CD4-positive, alpha-beta T cell treated with Interleukin-12 subunit alpha and Interleukin-12 subunit beta, for 1 hour (primary cell): ENCODE measurements at regions not wholly inside any gene's neighbourhood (a gene's known extent, or its start where the extent isn't known, plus 50 kb on each side); places are given as distances from the start of the nearest gene placed in this dataset.
"Not testable (repeated sequence)": the region's sequence is repeated elsewhere in the genome, so short reads cannot be mapped to it uniquely, and the experiment has no call there.

Experiments used
- DNase-seq: peaks from one replicate; pipeline ENCODE4 v3.0.0-alpha.2; 2020

DNA sequence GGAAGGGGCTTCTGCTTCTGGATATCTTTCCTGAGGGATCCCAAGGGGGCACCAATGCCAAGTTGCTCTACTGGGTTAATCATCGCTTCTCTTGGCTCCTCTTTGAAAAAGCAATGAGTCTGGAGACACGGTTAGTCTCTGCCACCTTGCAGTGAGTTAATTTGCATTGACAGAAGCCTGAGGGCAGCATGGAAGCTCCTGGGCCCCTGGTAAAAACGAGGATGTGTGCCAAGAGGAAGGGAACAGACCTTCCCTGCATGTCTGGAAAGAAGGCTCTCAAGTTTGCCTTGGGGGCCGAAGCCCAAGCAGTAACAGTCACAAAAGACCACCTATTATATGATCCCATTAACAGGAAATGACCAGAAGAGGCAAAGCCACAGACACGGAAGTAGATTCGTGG, 86.7 kb downstream of the IRX5 start:
- no peak for DNase-seq

DNA sequence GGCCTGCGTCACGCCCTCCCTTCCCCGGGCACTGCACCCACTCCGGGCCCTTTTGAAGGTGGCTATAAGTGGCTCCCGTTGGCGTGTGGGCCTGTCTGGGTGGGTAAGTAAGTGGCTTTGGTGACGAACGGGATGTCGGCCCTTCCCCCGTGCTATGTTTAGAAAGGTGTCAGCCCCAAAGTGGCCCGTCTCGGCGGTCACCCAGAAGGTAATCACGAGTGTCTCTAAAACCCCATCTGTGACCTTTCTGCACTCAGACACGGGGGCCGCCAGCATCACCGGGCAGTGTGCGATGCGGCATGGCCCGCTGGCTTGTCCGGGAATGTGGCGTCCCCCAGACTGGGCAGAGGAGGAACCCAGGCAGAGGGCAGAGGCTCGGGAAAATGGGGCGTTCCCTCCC, 88.2 kb downstream of the IRX5 start:
- no peak for DNase-seq

DNA sequence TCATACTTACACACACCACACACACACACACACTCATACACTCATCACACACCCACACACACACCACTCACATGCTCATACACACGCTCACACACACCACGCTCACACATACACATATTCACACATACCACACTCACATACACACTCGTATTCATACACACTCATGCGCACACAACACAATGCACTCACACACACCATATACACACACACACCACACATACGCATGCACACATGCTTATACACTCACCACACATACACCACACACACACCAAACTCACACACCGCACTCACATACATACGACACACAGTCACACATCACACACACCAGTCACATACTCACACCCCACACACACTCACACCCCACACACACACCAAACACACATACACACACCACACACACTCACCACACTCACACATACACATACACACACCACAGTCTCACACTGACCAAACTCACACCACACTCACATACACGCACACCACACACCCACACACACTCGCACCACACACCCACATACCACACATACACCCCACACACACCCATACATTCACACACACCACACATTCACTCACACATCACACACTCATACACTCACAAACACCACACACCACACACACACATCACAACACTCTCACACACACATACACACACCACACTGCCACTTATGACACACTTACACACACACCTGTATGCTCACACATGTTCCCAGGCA, 88.9 kb downstream of the IRX5 start:
- DNase-seq: no peak

DNA sequence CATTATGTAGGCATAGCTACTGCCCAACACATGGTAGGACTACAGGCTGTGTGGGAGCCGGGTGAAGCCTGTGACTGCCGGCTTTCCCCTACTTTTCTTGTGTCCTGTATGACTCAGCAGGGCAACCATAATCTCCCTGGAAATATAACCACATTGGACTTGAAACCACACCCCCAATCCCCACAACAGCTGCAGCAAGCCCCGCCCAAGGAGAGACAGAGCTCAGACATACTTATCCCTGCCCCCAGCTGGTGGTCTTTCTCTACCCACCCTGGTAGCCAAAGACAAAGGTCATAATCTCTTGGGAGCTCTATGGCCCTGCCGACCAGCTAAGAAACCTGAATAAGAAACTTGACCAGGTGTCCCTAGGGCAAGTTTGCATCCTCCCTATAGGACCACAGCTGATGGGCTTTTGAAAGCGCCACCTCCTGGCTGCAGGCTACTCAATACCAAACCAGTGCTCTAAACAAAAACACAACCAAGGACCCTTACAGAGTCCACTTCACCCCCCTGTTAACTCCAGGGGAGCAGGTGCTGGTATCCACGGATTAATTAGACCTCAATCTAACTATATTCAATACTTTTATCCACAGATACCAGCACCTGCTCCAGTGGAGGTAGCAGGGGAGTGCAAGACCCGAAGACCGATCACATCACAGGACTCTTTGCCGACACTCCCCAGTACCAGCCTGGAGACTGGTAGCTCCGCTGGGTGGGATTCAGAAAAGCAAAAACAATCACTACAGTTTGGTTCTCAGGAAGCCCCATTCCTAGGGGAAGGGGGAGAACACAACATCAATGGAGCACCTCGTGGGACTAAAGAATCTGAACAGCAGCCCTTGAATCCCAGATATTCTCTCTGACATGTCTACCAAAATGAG, 91.2 kb downstream of the IRX5 start:
- no peak for DNase-seq

DNA sequence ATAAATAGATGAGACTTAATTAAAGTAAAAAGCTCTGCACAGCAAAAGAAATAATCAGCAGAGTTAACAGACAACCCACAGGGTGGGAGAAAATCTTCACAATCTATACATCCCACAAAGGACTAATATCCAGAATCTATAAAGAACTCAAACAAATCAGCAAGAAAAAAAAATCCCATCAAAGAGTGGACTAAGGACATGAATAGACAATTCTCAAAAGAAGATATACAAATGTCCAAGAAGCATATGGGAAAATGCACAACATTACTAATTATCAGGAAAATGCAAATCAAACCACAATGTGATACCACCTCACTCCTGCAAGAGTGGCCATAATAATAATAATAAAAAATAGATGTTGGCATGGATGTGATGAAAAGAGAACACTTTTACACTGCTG, 96.6 kb downstream of the IRX5 start:
- DNase-seq: not testable (repeated sequence)

DNA sequence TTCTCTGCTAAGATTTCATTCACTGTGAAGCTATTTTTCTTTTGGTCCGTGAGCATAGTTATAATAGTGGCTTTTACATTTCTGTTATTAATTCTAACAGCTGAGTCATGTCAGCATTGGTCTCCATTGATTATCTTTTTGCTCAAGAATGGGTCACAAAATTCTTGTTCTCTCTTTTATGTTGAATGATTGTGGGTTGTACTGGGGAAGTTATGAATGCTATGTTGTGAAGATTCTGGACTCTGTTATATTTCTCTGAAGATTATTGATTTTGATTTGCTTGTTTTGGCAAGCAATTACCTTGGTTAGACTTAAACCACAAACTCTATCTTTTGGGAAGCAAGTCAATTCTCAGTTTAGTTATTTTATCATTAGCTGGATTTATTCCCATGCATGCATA, 98.8 kb downstream of the IRX5 start:
- DNase-seq: no peak

DNA sequence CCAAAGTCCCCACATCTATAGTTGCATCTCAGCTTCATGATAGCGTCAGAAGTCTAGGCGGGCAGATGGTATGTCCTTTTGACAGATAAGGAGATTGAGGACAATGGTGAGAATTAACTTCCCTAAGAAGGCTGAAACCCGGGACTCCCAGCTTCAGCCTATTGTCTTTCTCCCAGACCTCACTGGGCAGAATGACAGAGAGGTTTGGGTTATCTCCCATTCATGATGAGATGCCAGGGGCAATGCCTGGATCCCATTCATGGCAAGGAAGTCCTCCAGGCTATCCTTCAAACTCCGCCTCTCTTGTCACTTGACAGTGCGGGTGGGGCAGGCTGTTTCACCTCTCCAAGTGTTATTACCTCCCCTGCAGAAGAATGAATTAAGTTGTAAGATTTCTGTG, 100.3 kb downstream of the IRX5 start:
- no peak for DNase-seq

DNA sequence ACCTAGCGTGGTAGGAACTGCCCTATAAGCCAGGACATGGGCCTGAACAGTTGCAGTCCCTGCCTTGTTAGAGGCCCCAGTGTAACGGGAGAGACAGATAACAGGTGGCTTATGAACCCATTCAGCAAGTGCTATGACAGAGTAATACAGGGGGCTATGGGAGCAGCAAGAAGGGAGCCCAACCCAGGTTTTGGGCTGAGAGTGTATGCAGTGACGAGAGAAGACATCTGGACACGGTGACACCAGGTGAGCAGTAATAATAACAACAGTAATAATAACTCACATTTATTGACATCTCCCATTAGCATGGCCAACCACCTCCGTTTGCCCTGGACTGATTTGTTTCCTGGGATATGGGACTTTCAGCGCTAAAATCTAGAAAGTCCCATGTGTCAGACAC, 100.8 kb downstream of the IRX5 start:
- no peak for DNase-seq

DNA sequence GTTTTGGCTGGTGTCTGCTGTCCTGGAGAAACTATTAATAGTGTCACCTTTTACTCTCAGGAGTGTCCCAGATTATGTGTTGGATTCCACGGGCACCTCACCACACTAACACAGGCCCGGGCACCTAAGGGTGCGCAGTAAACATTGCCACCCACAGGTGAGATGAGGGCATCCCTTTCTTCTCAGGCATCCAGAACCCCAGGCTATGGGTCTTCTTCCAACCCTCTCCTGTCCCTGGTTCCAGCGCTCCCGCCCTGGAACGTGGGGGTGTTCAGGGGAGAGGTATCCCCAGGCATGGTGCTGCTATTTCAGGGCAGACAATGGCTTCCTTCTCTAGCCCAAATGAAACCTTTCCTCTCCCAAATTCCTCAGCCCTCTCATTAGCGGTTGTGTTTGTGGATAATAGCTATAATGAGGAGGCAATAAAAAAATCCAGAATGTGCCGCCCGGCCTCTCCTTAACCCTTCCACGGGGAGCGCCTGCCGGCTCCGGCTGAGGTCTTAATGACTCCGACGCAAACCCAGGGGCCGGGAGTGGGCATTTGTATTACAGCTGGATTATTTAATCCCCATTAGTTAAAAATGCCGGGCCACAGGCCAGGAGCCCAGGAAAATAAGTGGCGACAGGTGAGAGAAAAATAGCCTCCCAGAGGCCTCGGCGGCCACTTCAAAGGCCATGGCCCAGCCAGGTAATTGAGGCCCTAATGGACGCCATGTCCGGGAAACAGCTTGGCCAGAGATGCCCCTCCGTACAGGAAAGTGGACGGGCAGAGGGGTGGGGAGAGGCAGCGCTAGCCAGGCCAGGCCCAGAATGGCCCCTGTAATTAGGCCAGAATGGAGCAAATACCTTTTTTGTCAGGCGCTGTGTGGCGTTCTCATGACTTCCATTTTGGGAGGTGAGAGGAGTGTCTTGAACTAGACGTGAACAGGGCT, 102.8 kb downstream of the IRX5 start:
- no peak for DNase-seq

DNA sequence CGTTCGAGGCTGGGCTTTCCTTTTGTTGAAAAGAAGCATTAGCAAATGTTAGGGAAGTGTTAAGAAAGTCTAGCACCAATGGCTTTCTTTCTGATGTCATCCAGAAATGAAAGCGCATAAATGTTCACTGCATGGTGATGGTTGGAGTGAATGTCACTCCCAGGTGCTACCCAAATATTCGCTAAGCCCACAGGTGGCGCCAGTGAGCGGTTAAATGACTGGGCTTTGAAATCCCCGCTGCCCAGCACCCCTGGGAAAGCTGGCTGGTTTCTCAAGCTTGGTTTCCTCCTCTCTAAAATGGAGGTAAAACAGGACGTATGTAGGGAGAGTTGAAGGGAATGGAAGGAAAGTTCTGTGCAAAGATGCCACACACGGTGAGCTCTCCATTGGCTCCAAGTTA, 104.4 kb downstream of the IRX5 start:
- no peak for DNase-seq

DNA sequence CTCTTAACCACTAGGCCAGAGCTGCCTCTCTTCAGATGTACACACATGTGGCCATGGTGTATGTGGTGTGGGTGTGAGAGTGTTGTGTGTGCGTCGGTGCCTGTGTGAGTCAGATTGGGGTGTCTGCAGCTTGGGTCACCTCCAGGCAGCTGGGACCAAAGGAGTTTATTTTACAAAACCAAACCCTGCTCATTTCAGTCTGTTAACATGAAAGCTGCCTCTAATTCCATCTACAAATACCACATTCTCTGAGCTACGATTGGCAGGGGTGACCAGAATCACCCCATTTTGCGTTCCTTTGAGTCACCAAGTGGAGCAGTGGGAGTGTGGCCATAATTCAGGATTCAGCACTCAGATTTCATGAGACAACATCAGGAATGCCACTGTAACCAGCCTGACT, 105.3 kb downstream of the IRX5 start:
- no peak for DNase-seq

DNA sequence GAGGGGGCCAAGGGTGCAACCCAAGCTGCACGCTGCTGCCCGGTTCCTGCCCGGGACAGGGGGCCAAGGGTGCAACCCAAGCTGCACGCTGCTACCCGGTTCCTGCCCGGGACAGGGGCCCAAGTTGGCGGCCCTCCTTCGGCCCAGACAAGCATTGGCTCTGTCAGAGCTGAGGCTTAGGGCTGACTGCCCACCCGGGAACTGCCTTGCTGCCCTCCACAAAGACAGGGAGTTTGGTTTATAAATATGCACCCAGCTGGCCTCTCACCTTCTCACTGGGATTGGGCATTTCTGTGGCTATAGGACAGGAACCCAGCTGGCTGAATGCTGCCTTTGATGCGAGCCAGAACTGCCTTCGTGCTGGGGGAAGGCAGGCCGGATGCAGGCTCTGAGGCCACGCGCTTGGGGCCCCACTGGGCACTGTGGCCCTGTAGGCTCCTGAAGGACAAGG, 105.7 kb downstream of the IRX5 start:
- no peak for DNase-seq

DNA sequence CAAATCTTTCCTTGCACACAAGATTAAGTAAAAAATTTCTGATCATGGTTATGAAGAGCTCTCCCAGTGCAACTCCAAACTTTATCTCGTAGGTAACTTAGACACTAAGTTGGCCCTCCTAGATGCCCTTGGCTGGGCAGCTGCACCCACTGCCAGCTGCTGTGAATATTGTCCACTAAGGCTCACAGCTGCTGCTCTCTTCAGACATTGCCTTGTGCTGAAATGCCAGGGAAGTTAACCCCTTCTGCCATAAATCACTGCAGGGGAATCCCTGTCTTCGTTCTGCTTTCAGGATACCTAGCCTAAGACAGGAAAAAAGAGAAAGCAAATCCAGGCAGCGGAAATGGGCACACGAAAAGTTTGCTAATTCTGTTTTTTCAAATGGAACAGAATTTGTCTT, 106.4 kb downstream of the IRX5 start:
- DNase-seq: no peak

DNA sequence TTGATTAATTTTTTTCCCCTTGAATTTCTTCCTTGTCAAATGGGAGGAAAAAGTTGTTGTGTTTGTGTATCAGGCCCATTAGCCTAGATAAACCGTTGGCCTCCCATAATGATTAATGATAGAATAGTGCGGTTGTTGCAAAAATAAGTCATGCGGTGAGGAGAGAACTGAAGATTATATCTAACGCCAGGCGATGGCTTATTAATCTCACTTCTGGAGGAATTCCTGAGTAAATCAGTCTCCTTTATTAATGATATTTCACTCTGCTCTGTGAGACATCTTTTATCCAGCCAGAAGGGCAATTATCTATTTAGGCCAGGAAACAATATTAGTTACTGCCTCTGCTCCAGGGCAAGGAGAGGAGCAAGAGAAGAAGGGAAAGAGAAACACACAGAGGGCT, 107.3 kb downstream of the IRX5 start:
- DNase-seq: no peak

DNA sequence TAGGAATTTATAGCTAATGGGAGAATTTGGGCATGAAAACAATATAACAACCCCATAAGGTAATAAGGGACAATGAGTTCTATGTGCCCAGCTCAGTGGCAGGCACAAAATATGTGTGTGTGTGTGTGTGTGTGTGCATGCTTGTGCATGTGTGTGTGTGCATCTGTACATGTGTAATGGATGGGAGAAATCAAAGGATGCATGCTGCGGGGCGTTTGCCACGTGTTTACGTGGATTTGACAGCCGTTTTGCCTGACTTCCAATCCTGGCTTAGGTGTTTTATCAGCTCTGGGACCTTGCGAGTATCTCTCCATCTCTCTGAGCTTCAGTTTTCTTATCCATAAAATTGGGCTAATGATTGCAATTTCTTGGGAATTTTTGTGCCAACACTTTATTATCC, 108.4 kb downstream of the IRX5 start:
- DNase-seq: no peak

DNA sequence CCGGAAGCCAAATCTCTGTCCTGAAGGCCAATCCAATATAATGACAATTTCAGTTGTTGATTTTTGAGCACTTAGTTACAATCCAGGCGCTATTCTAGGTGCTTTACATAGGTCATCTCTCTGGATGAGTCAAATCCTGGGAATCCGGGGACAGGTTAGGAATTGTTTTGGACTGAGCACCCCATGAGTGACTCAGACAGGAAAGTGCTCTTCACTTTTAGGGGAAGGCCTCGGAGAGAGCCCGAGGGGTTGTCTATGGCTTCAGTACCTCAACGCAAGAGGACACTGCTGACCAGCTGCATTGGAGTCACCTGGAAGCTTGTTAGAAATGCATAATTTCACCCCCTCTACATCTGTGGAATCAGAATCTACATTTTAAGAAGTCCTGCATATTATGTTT, 108.8 kb downstream of the IRX5 start:
- DNase-seq: no peak

DNA sequence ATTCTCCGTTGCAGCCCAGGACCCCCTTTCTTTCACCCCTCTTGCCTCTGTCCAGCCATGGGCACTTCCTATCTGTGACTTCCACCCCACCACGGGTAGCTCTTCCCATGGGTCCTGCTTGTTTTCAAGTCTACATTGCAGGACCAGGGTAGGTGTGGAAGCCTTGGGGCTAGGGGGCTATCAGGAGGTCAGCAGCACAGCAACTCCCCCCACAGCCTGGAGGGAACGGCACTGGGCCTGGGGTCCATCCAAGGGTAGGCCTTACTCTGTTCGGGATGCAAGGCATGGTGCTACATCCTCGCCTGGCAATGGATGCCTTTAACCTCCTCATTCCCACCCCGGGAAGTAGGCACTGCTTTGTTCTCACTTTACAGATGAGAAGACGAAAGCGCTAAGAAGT, 109.3 kb downstream of the IRX5 start:
- no peak for DNase-seq

DNA sequence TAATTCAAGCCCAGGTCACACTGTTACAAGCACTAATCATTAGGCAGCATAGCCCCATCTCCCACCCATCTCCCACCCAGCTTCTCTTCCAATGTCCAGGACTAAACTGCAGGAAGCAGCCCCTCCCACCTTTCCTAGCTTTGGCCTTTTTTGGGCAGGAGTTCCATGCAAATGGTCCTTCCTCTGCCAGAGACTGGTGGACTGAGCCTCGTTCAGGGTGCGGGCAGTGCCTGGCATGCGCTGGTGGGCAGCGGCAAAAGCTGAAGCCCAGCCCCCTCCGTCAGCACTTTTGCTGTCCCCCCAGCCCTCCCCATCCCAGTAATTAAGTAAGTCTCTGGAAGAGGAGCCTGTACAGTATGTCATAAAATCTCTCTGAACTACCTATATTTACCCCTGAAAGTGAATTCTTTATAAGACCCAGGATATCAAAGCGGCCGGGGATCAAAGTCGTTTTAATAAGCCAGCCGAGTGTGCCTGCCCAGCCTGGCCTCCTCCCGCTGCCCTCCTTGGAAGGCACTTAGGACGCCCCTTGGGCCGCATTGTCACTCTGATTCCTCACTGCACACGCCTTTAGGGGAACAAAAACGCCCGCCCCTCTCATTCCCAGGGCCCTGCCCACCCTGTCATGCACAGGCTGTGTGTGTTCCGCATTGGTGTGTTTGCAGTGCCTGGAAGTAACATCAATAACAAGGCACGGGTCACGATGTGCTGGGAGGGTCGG, 109.9 kb downstream of the IRX5 start:
- DNase-seq: no peak

DNA sequence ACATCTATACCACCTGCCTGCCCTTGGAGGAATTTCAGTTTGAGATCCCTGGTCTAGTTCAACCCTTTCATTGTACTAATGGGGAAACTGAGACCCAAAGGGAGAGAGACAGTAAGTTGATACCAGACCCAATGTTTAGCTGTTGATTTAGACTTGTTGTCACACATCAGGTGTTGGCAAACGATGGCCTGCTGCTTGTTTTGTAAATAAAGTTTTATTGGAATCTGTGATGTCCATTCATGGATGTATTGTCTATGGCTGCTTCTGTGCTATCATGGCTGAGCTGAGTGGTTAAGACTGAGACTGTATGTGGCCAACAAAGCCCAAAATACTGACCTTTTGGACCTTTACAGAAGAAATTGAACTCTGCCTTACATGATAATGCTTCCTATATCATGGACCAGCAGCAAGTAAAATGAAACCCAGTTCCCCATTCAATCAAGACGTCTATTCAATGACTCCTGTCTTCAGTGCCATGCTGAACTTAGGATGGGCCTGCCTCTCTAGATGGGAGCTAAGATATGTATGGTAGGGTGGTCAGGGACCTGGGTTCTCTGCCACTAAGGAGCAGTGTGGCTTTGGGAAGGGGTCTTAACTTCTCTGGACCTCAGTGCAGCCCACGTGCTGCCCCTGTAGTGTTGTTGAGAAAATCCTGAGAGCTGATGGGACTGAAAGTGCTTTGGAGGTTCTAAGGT, 111.0 kb downstream of the IRX5 start:
- no peak for DNase-seq

DNA sequence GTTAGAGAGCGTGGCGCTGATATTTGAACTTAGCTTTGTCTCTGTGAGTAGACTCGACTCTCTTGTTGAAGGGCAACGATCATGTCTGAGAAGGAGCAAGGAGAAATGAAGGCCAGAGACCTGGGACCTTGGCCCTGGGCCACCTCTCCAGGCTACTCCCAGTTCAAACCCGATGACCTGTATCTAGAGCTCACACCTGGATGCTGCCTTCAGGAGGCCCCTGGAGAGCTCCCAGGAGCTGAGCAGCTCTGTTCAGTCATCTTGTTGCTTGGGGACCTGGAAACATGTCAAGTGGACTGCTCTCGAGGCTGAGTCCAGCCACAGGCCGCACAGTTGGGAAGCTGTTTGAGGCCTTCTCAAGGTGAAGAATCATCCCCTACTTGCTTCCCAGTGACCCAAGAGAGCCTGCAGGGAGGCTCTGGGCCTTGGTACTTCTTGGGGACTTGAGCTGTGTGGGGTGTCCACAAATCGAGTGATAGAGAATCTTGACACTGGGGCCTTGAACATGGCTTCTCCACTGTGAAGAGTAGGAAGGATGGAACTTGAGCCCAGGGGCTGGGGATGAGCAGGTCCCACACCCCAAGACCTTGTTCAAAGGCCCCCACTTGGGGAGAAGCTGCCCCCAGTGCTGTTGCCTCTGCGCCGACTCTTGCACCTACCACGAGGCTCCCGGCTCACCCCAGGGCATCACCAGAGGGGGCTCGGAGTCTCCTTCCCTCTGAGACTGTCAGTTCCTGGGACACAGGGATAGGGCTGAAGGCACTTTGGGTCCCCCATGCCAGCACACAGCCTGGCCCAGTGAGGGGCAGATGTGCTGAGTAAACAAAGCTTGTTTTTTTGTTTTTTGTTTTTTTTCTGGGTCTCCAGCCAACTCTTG, 112.1 kb downstream of the IRX5 start:
- no peak for DNase-seq

DNA sequence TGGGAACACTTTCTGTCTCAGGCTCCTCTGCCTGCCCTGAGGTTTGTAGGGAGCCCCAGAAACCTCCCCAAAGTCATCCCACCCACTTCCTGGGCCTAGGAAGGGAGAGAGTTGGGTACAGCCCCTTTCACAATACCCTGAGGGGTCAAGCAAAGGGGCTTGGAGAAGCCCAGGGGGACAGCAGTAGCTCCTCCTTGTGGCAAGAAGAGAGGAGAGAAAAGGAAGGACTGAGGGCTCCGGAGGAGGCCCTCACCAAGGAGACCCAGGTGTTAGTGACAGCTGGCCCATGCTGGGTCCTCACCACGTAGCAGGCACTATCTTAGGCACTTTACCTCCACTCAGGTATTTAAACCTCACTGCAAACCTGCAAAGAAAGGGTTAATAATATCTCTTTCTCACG, 112.8 kb downstream of the IRX5 start:
- DNase-seq: no peak
